HS-27A (cell line): ENCODE measurements at regions not wholly inside any gene's neighbourhood (a gene's known extent, or its start where the extent isn't known, plus 50 kb on each side); places are given as distances from the start of the nearest gene placed in this dataset.

ENCODE experiments used
- DNase-seq: peaks from one replicate; pipeline ENCODE4 v3.0.0-alpha.2; 2012; ENCODE audit warnings: low read depth, missing footprints

DNA sequence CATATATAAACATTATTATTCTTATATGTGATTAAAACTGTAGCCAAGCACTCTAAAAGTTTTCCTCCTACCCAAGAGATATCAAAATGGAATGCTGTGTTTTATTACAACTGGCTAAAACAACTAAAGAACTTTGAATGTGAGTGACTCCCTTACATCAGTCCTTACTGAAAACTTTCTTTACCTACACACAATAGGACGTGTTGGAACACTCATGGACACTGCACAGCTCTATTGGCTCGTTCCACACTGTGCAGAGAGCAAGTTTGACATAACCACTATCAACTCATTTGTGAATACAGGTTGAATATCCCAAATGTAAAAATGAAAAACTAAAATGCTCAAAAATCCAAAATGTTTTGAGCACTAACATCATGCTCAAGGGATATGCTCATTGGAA lies 650.6 kb downstream of the SLC4A3 start:
- DNase-seq: no peak

DNA sequence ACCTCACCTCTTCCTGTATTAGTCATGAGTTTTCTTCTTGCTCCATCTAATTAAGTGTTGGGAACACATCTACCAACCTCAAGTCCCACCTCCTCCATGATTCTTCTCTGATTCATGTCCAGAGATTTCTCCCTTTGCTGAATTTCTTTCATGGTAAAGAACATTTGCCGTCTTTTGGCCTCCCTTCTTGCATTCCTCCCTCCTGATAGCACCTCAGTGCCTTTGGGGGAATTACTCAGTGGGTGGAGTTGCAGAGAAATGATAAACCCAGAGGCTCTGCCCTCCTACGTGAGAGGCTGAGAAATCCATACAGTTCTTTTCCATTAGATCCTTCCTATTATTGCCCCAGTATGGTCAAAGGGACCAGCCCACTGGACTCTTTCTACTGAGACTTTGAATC lies 651.9 kb downstream of the SLC4A3 start:
- no peak for DNase-seq

DNA sequence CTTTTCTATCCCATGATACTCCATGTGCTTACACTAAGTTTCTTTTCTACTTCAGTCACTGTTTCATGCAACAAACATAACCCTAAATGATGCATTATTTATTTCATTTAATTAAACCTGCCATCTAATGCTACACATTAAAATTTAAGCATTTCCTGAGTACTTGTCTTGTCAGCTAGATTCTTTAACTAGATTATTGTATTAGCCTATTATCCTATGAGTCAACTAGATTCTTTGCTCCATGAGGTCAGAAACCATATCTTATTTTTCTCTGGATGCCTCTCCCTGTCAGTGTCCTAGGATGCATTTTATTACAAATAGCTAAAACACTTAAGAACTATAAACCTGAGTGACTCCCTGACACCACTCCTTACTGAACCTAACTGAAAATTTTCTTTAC lies 652.4 kb downstream of the SLC4A3 start:
- no peak for DNase-seq

DNA sequence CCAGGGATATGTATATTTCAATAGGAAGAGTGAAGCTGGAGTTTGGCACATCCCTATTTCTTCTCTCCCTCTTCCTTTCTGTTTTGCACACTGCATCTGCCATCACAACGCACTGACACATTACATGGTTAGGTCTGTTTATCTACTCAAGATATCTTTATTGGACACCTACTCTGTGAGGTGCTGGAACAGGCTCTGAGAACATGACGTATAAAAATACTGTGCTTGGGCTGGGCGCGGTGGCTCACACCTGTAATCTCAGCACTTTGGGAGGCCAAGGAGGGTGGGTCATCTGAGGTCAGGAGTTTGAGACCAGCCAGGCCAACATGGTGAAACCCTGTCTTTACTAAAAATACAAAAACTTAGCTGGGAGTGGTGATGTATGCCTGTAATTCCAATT lies 653.3 kb downstream of the SLC4A3 start:
- DNase-seq: no peak

DNA sequence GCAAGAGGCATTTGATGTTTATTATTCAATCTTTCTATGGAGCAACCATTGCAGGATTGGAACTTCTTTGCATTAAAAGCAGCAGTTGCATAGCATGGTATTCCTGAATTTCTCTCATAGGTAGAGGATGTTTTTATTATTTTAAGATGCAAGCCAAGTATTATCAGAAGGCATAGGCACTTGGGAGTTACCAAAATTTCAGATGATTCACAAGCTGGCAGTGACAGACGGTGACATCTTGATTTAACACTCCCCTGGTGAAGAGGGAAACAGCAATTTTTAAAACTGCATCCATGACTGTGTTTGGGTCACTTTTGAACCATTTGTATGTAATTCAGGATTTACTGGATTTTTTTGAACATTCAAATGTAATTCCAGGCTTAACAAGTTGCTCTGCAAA lies 654.3 kb downstream of the SLC4A3 start:
- DNase-seq: no peak

DNA sequence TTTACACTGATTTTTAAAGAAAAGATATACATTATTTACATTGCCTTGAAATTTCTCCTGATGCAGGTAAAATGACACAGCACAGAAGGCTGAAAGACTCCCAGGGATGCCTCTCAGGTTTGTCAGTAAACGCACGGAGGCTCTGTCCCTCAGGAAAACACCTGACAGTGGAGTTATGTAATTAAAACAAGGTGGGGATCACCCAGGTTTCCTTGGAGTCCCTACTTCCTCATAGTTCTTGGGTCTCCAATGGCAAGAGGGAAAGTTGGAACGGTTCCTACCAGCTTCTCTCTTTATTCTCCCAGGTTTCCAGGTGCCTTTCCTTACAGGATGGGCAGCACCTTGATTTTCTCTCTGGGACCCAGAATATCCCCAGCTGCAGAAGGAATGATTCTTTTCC lies 654.8 kb downstream of the SLC4A3 start:
- DNase-seq: no peak

DNA sequence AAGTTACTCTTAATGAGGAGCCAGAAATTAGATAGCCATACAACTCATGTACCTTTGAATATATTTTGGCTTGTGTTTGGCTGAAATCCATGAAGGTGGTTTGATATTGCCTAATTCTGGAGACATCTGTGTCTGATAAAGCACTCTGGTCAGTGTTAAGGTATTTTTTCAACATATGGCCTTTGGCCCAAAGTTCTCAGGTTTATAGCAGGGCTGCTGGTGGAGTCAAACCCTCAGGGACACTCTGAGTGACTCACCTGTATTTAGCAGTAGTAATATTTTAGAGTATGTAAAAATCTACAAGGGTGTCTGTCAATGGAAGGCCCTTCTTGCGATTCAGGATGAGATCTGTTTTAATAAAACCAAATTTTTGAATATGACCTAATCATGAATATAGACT lies 666.5 kb downstream of the SLC4A3 start:
- no peak for DNase-seq

DNA sequence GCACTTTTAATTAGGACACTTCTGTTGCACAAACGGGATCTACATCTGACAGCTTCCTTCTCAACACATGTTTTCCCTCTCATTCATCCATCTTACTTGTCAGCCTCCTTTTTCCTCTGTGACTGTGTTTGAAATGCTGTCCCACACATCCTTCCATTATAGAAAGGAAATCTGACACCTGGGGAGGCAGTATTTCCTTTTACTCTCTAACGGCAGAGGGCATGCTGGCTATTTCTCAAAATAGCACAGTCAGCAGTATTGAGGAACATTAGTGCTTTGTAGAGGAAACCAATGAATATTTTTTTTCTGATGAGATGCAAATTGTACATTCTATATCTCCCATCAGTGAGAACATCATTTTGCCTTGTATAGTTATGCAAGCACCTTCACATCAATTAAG lies 668.7 kb downstream of the SLC4A3 start:
- DNase-seq: no peak

DNA sequence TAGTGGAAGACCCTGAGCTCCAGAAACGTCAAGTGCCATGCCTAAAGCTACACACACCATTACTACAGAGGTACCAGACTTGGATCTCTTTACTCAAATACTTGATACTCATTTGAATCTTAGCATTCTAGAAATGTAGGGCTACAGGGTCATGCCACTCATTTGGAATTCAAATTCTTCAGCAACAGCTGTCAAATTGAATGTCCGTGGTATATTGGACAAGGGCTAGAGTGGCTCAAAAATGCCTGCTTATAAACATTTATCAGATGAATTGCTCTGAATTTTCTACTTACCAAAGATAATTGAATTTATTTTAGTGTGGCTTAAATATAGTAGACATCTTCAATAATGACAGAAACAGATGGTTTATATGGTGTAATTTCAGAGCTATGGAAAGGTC lies 669.7 kb downstream of the SLC4A3 start:
- DNase-seq: no peak

DNA sequence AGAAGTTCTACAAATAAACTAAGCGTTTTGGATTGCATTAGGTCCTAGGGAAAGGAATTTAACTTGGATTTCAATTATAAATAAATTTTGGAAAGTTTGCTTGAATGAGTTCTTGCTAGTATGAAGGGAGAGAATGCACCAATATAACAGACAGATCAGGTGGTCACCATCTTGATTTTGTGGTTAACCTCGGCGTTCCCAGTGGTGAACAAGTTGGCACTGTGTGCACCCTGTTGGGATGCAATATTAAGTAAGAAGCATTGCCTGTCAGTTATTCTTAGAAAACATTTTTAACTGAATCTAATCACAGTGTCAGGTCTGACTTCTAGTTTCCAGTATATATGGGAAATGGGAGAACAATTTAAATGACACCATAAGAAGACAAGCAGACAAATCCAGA lies 673.4 kb downstream of the SLC4A3 start:
- DNase-seq: no peak

DNA sequence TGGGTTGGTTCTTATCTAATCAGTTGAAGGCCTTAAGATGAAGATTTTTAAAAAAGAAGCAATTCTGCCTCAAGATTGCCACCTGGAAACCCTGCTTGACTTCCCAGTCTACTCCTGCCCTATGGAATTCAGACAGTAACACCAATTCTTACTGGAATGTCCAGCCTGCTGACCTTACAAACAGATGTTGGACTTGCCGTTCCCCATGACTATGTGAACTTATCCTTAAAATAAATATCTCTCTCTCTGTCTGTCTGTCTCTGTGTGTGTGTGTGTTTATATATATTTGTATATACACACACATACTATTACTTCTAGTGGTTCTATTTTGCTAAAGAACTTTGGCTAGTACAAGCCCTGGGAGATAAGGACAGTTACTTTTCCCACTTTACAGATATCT lies 675.3 kb downstream of the SLC4A3 start:
- DNase-seq: no peak

DNA sequence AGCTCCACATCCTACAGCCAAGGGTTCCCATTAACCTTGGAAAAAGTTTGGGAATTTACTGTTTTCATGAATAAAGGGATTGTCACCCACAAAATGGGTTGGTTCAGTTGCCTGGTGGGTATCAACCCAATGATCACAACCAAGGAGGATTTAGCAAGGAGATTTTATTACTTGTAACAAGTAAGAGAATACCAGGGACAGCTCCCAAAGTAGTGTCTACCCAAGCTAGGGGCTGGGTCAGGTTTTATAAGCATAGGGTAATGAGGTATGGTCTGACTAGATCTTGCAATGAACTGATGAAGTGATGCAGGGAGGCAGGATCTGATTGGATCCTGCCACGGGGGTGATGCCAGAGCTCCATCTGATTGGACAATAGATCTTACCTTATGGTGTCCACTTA lies 681.8 kb downstream of the SLC4A3 start:
- no peak for DNase-seq

DNA sequence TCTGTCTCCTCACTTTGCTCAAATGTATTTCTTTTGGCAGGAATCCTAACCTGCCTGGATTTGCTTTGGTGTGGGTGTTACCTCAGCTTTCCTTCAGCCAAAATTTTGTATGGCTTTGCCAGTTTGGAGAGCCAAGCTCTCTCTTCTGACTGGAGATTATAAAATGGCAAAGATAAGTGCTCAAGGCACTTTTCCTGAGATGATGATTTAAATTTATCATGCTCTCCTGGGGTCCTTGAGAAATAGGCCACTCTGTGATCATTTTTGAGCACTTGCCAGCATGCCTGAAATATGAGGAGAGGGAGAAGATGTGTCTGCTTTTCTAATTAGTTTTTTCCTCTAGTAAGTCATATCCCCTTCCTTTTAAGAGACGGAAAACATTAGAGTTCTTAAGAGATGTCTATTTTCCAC lies 683.0 kb downstream of the SLC4A3 start:
- no peak for DNase-seq

DNA sequence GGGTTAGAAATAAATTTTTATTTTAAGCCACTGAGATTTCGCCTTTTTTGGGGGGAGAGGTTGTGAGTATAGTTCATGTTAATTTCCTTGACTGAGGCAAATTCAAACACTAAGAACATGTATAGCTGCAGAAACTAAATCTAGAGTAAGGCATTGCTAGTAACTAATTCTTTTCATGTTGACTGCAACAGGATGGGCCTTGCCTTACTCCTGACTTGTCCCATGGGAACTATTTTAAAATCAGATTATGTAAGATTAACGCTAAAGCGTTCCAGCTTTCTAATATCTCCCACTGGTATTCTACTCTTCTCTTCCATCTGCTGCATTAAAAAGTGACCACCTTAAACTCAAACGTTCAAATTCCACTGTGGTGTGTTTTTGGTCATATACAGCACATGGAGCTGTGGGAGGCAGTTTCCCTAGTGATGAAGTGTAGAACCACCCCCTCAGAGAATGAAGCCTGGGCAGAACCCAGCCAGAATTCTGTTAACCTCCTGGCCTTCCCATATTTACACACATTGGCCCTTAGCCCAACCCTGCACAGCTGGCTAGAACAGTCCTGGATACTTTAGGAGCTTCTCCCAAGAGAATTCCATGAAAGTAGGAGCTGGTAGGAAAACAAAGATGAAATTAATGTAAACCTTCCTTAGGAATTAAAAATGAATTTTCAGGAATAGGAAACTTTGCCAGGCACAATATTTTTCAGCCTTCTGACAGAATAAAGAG lies 687.8 kb downstream of the SLC4A3 start:
- DNase-seq: no peak

DNA sequence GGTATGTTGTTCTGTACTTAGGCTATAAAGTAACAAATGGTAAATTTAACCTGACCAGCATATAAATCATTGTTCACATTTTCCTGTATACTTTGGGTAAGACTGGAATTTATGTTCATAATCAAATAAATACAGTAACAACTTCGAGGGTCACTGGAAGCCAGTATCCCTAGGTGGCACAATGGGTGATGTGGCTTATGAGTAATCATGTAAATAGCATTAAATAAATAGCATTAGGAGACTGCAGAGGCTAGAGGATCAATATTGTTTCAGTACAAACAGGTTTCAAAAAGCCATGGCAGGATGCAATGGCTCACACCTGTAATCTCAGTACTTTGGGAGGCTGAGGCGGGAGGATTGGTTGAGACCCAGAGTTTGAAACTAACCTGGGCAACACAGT lies 690.6 kb downstream of the SLC4A3 start:
- no peak for DNase-seq

DNA sequence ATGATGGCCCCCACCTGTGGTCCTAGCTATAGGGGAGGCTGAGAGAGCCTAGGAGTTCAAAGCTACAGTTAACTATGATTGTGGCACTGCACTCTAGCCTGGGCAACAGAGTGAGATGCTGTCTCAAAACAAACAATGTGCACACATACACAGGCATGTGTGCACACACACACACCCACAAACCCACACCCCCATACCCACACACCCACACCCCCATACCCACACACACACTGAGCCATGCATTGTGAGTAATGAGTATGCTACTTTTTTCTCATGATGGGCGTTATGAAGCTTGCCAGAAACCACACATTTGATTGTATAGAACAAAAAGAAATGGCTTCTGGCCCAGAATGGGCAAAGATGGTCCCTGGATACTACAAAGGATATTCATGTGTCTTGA lies 691.1 kb downstream of the SLC4A3 start:
- no peak for DNase-seq

DNA sequence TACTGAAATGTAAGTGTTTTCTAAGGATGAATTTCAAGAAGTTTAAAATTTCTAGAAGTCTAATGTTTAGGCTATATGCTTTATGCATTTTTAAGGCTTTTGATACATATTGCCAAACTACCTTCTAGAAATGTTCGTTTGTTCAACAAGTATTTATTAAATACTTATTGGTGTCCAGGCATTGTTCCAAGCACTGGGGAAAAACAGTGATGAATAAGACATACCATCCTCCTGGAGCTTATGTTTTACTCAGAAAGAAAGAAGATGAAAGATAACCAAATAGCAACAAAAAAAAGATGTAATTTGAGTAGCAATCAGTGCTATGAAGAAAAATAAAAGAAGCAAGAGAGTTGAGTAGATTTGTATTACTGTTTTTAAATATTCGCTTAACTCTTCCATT lies 692.9 kb downstream of the SLC4A3 start:
- DNase-seq: no peak

DNA sequence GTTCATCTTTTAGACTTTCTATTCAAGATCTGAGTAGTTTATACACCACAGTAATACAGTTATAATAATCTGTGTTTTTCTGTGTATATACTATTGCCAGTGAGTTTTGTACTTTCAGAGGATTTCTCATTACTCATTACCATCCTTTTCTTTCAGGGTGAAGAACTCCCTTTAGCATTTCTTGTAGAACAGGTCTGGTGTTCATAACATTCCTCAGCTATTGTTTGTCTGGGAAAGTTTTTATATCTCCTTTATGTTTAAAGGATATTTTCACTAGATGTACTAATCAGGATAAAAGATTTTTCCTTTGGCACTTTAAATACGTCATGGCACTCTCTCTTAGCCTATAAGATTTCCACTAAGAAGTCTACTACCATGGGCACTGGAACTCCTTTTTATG lies 705.5 kb downstream of the SLC4A3 start:
- DNase-seq: no peak

DNA sequence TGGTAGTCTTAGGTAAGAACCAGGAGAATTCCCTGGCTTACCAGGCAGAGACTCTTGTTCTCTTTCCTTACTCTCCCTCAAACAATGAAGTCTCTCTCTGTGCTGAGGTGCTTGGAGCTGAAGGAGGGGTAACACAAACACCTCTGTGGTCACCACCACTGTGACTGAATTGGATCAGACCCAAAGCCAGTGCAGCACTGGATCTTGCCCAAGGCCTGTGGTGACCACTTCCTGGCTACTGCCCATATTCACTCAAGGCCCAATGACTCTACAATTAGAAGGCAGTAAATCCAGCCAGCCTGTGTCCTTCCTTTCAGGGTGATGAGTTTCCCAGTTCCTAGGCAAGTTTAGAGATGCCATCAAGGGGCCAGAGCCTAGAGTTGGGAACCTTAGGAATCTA lies 706.8 kb downstream of the SLC4A3 start:
- no peak for DNase-seq

DNA sequence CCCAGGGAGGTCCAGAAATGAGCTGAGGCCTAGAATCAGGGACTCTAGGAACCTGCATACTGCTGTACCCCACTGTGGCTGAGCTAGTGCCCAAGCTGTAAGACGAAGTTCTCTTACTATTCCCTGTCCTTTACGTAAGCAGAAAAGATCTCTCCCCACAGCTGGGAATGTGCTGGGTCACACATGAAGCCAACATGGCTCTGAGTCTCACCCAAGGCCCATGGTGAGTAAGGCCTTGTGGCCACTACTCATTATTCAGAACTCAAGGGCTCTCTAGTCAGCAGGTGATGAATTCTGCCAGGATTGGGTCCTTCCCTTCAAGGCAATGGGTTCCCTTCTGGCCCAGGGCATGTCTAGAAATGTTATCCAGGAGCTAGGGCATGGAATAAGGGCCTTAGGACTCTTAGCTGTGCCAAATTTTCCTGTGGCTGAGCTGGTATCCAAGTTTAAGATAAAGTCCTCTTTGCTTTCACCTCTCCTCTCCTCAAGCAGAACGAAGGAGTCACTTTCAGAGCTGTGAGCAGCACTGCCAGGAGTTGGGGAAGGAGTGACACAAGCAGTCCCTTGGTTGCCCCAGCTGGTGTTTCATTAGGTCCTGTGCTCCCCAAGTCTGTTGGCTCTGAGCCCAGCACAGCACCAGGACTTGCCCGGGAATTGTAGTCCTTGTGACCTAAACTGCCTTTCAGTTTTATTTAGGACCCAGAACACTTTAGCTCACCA lies 707.6 kb downstream of the SLC4A3 start:
- no peak for DNase-seq

DNA sequence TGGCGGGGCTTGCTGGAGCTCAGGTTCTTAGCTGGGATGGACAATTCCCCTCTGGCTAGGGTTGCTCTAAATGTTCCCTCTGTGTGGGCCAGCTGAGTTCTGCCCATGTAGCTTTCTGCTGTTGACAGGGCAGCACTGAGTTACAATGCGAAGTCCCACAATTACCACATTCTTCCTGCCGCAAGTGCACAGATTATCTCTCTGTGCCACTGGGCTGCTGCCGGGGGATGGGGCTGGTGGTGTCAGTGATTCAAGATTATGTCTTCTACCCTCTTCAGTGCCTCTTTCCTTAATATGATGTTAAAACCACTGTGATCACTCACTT lies 708.1 kb downstream of the SLC4A3 start:
- no peak for DNase-seq

DNA sequence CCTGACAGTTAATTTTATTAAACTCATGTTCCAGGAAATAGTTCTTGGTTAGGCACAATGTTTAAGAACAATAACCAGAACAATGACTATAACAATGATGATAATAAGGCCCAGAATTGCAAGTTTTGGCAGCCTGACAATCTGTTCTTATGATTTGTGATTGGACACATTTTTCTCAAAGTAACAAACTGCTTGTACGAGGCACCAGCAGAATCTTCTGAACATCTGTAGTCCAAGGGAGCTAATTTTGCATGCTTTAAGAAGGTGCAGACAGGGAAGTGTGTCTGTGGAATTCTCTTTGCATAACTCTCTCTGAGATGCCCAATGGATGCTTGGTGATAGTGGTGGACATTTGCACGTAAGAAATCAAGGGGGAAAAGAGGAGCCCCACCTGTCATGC lies 709.3 kb downstream of the SLC4A3 start:
- no peak for DNase-seq

DNA sequence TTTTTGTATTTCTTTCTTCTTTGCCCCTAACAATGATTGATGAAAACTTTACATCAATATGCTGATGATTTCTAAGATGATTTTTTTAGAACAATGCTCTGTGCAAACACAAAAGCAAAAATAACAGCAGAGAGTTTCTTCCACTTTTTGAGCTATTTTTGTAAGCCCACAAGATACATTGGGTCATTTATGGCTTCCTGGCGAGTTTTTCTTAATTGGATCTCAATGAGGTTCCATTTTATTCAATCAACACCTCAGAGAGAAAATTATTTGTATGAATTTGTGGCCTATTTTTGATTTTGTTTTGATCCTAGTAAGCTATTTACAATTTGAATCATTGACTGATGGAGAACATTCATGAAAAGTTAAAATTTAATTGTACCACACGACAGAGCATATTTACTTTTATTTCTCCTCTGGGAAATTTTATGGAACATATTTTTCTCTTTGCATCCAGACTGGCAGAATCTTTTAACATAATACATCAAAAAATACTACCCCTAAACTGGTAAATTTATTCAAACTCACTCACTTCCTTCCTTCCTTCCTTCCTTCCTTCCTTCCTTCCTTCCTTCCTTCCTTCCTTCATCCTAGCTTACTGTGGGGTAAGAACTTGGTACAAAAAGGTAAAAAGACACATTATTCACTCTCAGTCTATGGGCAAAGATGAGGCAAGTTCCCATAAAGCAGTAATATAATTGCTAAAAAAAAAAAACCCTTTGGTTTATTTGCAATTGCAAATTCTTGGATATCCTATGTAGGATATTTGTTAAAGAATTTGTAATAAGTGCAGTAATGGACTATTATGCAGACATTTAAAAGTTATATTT lies 710.4 kb downstream of the SLC4A3 start:
- no peak for DNase-seq
